Neuronal stem cell (in vitro differentiated cells): ENCODE measurements at regions not wholly inside any gene's neighbourhood (a gene's known extent, or its start where the extent isn't known, plus 50 kb on each side); places are given as distances from the start of the nearest gene placed in this dataset.
"Not testable (repeated sequence)": the region's sequence is repeated elsewhere in the genome, so short reads cannot be mapped to it uniquely, and the experiment has no call there.

ENCODE experiments used
- DNase-seq: peaks from one replicate; pipeline ENCODE4 v3.0.0-alpha.2; 2013; ENCODE audit warnings: low spot score
- H2AFZ ChIP-seq: one replicate; pipeline ENCODE4 v1.6.1; 2013; ENCODE audit warnings: mild to moderate bottlenecking, low read length, inconsistent platforms
- H2AK5ac ChIP-seq: 2 replicates; pipeline ENCODE4 v1.6.1; 2013; ENCODE audit warnings: low read depth, mild to moderate bottlenecking, inconsistent platforms, low read length, moderate library complexity, mixed read lengths
- H2BK120ac ChIP-seq: 2 replicates; pipeline ENCODE4 v1.6.1; 2013; ENCODE audit warnings: low read depth, mild to moderate bottlenecking, inconsistent platforms, low read length, moderate library complexity, mixed read lengths
- H2BK12ac ChIP-seq: one replicate; pipeline ENCODE4 v1.6.1; 2013; ENCODE audit warnings: low read length, inconsistent platforms
- H2BK15ac ChIP-seq: 2 replicates; pipeline ENCODE4 v1.6.1; 2013; ENCODE audit warnings: mild to moderate bottlenecking, low read length, inconsistent platforms, mixed read lengths
- H2BK5ac ChIP-seq: one replicate; pipeline ENCODE4 v1.6.1; 2013; ENCODE audit warnings: inconsistent platforms, mild to moderate bottlenecking, low read length, moderate library complexity
- H3K14ac ChIP-seq: one replicate; pipeline ENCODE4 v1.6.1; 2013; ENCODE audit warnings: low read length, inconsistent platforms
- H3K18ac ChIP-seq: 2 replicates; pipeline ENCODE4 v1.6.1; 2013; ENCODE audit warnings: low read length, inconsistent platforms
- H3K23ac ChIP-seq: 2 replicates; pipeline ENCODE4 v1.6.1; 2013; ENCODE audit warnings: low read depth, mild to moderate bottlenecking, mixed read lengths, low read length, inconsistent platforms; ENCODE audit not compliant: poor library complexity
- H3K27ac ChIP-seq: replicated peaks from 3 replicates; pipeline ENCODE4 v1.5.1; 2013; ENCODE audit warnings: low read length, inconsistent platforms
- H3K27me3 ChIP-seq, 3 experiments: 2 replicates each; pipeline ENCODE4 v1.6.1; 2013; ENCODE audit warnings: low read length in 3 of 3, mild to moderate bottlenecking in 2 of 3, inconsistent platforms in 1 of 3, low read depth in 1 of 3, mixed read lengths in 1 of 3, moderate library complexity in 1 of 3; ENCODE audit not compliant: control insufficient read depth in 3 of 3, insufficient read depth in 3 of 3
- H3K36me3 ChIP-seq, 2 donors: replicated peaks in 1 of 2; 2 replicates each; pipeline ENCODE4 v1.6.1; 2013; ENCODE audit warnings: low read length in 2 of 2; ENCODE audit not compliant: control insufficient read depth in 2 of 2, insufficient read depth in 2 of 2
- H3K4ac ChIP-seq: 2 replicates; pipeline ENCODE4 v1.6.1; 2013; ENCODE audit warnings: inconsistent platforms, mild to moderate bottlenecking, low read length, moderate library complexity
- H3K4me1 ChIP-seq, 2 donors: 1 replicate in 1 of 2; 2 replicates in 1 of 2; pipeline ENCODE4 v1.6.1; 2013; ENCODE audit warnings: low read length in 2 of 2, low read depth in 1 of 2; ENCODE audit not compliant: control insufficient read depth in 2 of 2, insufficient read depth in 1 of 2
- H3K4me2 ChIP-seq: one replicate; pipeline ENCODE4 v1.6.1; 2013; ENCODE audit warnings: mild to moderate bottlenecking, low read length, inconsistent platforms; ENCODE audit not compliant: insufficient read depth, poor library complexity, severe bottlenecking
- H3K4me3 ChIP-seq, 2 donors: 2 replicates each; pipeline ENCODE4 v1.5.1; 2013; ENCODE audit warnings: low read length in 2 of 2, mild to moderate bottlenecking in 2 of 2, inconsistent platforms in 1 of 2, moderate library complexity in 1 of 2
- H3K79me1 ChIP-seq: one replicate; pipeline ENCODE4 v1.6.1; 2013; ENCODE audit warnings: low read depth, mild to moderate bottlenecking, inconsistent platforms, low read length, moderate library complexity
- H3K9ac ChIP-seq: one replicate; pipeline ENCODE4 v1.6.1; 2013; ENCODE audit warnings: mild to moderate bottlenecking, low read depth, low read length, inconsistent platforms; ENCODE audit not compliant: poor library complexity
- H3K9me3 ChIP-seq, 2 donors: replicated peaks in 1 of 2; 2 replicates each; pipeline versions ENCODE3 to v1.6.1; 2013; ENCODE audit warnings: low read length in 2 of 2, mild to moderate bottlenecking in 2 of 2, inconsistent platforms in 1 of 2, low read depth in 1 of 2, mixed read lengths in 1 of 2, moderate library complexity in 1 of 2; ENCODE audit not compliant: control insufficient read depth in 2 of 2, insufficient read depth in 1 of 2
- H4K8ac ChIP-seq: one replicate; pipeline ENCODE4 v1.6.1; 2013; ENCODE audit warnings: low read depth, mild to moderate bottlenecking, inconsistent platforms, low read length, moderate library complexity
- H4K91ac ChIP-seq: one replicate; pipeline ENCODE4 v1.6.1; 2013; ENCODE audit warnings: low read length, low read depth, mild to moderate bottlenecking, inconsistent platforms; ENCODE audit not compliant: poor library complexity
- WGBS, 2 donors: extraction: QIAGEN DNeasy Blood & Tissue Kit; methylation state at CpG; one replicate each; pipeline ENCODE4 v1.1.7; 2013; ENCODE audit warnings: missing lambda C conversion rate in 2 of 2, mixed read lengths in 1 of 2; ENCODE audit not compliant: insufficient read length in 2 of 2, insufficient replicate concordance in 1 of 2; ENCODE audit errors: extremely low coverage in 2 of 2; 5-methylcytosine and 5-hydroxymethylcytosine counted together

DNA sequence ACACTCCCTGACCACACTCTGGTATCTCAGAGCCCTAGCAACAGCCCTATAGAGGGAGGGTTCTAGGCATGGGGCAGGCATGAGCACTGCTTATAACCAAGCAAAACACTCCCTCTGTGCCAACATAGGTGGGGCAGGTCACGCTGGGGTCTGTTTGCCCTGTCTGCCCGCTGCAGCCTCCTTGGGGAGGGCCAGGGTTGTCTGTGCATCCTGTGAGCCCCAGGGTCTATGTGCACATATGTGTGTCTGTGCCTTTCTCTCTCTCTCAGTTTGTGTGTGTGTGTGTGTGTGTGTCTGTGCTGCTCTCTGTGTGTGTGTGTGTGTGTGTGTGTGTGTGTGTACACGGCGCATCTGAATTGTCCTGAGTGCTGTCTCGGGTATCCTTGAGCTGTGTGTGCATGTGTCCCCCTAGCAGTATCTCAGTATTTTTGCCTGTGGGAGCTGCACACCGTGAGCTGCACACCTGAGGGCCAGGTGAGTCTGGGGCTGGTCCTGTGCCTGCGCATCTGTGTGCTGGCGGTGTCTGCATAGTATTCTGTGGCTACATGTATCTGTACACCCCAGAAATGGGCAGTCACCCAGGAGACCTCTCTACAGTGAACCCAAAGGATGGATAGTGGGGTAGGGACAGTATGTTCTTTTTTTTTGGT is 121.5 kb downstream of the LAT start:
- H3K4me1 ChIP-seq, H3K9ac ChIP-seq, H3K23ac ChIP-seq, H3K27ac ChIP-seq, H2BK5ac ChIP-seq, H2AK5ac ChIP-seq, H2AFZ ChIP-seq, H3K4ac ChIP-seq, H2BK15ac ChIP-seq, H3K18ac ChIP-seq, H3K14ac ChIP-seq, H3K9me3 ChIP-seq, H3K4me2 ChIP-seq, H2BK12ac ChIP-seq, H4K8ac ChIP-seq, H3K79me1 ChIP-seq, H2BK120ac ChIP-seq, H3K4me3 ChIP-seq, H3K36me3 ChIP-seq, DNase-seq, H4K91ac ChIP-seq: not testable (repeated sequence)
- WGBS, 2 donors: no CpG with 5 or more reads among the region's 8 CpGs
- peaks cover 0 to 11% (median 0%) of the 10 kb centered on the region in 3 experiments for H3K27me3 ChIP-seq

DNA sequence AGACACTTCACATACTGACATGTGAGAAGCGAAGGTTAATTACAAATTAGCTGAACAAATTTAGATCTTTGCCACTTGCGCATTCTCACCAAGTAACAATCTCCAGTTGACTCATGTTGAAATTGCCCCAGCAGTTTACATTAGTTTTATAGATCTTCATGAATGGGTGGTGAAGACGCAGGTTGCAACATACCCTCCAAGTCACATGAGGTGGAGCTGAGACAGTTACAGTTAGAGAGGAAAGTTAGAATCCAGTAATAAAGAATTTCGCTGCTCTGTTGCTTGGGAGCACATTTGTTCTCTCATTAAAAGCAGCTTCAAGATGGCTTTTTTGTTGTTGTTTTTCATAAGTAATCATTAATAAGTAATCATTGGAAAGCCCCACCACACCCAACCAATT is 119.7 kb downstream of the LAT start:
- WGBS, 2 donors: no CpG with 5 or more reads among the region's 4 CpGs

DNA sequence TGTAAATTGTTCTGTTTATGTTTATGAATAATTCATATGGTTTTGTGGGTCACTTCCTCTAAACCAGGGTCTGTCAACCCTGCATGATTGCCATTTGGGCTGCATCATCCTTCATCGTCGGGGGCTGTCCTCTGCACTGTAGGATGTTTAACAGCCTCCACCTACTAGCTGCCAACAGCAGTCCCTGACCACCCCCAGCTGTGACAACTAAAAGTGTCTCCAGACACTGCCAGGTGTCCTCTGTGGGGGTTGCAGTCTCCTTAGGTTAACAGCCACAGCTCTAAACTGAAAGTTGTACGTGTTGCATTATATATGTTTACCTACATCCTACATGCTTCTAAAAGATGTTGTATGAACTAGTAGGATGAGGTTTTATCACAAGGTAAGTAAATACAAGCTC is 113.1 kb downstream of the LAT start:
- H3K4me1 ChIP-seq, H3K4me3 ChIP-seq, H3K79me1 ChIP-seq, H3K27ac ChIP-seq, H4K91ac ChIP-seq, H3K4ac ChIP-seq, H4K8ac ChIP-seq, H2BK120ac ChIP-seq, H2AK5ac ChIP-seq, H3K36me3 ChIP-seq, H3K4me2 ChIP-seq, DNase-seq, H2BK12ac ChIP-seq, H3K9ac ChIP-seq, H3K27me3 ChIP-seq, H3K9me3 ChIP-seq, H2AFZ ChIP-seq, H3K23ac ChIP-seq, H3K14ac ChIP-seq, H2BK15ac ChIP-seq, H3K18ac ChIP-seq, H2BK5ac ChIP-seq: not testable (repeated sequence)
- no CpG with 5 or more reads among the region's 3 CpGs for WGBS, 2 donors

More for the DNA sequence above, 119.7 kb downstream of the LAT start:
- H3K27me3 ChIP-seq: peaks cover 0 to 11% (median 0%) of the 10 kb centered on the region in 3 experiments
- not testable (repeated sequence) for H2AFZ ChIP-seq, H2BK12ac ChIP-seq, H3K14ac ChIP-seq, H3K27ac ChIP-seq, H2BK15ac ChIP-seq, H2BK5ac ChIP-seq, H3K18ac ChIP-seq, H3K9me3 ChIP-seq, H3K79me1 ChIP-seq, H3K9ac ChIP-seq, H4K8ac ChIP-seq, H3K4me3 ChIP-seq, H2BK120ac ChIP-seq, H3K23ac ChIP-seq, DNase-seq, H3K4ac ChIP-seq, H3K4me2 ChIP-seq, H3K4me1 ChIP-seq, H4K91ac ChIP-seq, H3K36me3 ChIP-seq, H2AK5ac ChIP-seq

DNA sequence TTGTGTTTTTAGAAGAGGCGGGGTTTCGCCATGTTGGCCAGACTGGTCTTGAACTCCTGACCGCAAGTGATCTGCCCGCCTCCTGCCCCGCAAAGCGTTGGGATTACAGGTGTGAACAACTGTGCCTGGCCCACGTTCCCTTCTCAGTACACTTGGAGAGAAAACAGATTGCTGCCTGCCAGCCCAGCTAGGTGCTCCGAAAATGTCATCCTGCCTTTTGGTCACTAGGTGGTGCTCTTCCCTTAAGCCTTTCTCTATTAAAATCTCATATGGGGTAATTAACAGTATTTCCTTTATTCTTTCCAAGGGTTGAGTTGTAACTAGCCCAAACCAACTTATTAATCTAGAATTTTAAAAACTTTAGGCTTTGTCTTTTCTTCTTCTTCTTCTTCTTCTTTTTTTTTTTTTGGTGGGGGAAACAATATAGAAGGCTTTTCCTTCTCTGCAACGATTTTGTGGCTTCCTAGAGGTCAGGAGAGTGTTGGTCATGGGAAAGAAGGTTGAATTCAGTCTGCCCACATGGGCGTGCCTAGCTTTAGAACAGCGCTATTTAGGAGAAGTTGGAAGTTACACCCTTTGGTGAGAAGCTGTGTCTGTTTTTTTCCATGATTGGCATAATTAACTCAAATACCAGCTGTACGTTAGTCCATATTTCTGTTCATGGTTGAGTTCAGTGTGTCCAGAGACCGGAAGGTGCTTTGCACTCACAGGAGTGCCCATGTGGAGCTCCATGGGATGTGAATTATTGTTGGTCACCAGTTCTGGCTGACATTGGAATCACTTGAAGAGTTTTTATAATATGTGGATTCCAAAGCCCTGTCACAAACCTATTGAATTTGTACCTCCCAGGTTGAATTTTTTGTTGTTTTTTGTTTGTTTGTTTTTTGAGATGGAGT is 110.1 kb downstream of the LAT start:
- H3K4ac ChIP-seq, H3K9me3 ChIP-seq, H3K27me3 ChIP-seq, H4K8ac ChIP-seq, H2AFZ ChIP-seq, H3K14ac ChIP-seq, H3K36me3 ChIP-seq, H2BK15ac ChIP-seq, DNase-seq, H2BK5ac ChIP-seq, H3K79me1 ChIP-seq, H2BK120ac ChIP-seq, H2BK12ac ChIP-seq, H2AK5ac ChIP-seq, H3K9ac ChIP-seq, H3K4me2 ChIP-seq, H4K91ac ChIP-seq, H3K23ac ChIP-seq, H3K18ac ChIP-seq, H3K4me1 ChIP-seq, H3K4me3 ChIP-seq, H3K27ac ChIP-seq: not testable (repeated sequence)
- no CpG with 5 or more reads among the region's 13 CpGs for WGBS, 2 donors
